ENCODE measurements at regions not wholly inside any gene's neighbourhood (a gene's known extent, or its start where the extent isn't known, plus 50 kb on each side); places are given as distances from the start of the nearest gene placed in this dataset.

GRCh38 chr16:64853551-64853950, 268.3 kb downstream of the CDH11 start:
- TF ChIP-seq TAF1 (IDR thresholded peaks at IDR 0.05; ENCODE audit: low read depth) (no peak), FOXM1 (IDR thresholded peaks at IDR 0.05; ENCODE audit: borderline replicate concordance, low read depth) (no peak), MAX (IDR thresholded peaks at IDR 0.05) (no peak)

GRCh38 chr16:64846966-64847365, 274.9 kb downstream of the CDH11 start:
- TF ChIP-seq CEBPB (IDR thresholded peaks at IDR 0.05) (no peak), REST (IDR thresholded peaks at IDR 0.05; ENCODE audit: low read depth) (no peak), EGR1 (IDR thresholded peaks at IDR 0.05) (no peak), CREB1 (IDR thresholded peaks at IDR 0.05; ENCODE audit: low read depth) (no peak), NFIC (IDR thresholded peaks at IDR 0.05) (no peak), MAX (IDR thresholded peaks at IDR 0.05) (no peak), USF1 (IDR thresholded peaks at IDR 0.05) (no peak), TEAD4 (IDR thresholded peaks at IDR 0.05) (no peak), FOXM1 (IDR thresholded peaks at IDR 0.05; ENCODE audit: borderline replicate concordance, low read depth) (no peak), YY1 (IDR thresholded peaks at IDR 0.05; ENCODE audit: low read depth) (no peak), TCF12 (IDR thresholded peaks at IDR 0.05; ENCODE audit: low read depth) (no peak), TAF1 (IDR thresholded peaks at IDR 0.05; ENCODE audit: low read depth) (no peak), EP300 (IDR thresholded peaks at IDR 0.05; ENCODE audit: borderline replicate concordance) (no peak), RAD21 (IDR thresholded peaks at IDR 0.05; ENCODE audit: low read depth) (no peak), ZBTB7A (IDR thresholded peaks at IDR 0.05; ENCODE audit: low read depth) (no peak)

GRCh38 chr16:64845071-64845470, 276.8 kb downstream of the CDH11 start:
- TF ChIP-seq REST (IDR thresholded peaks at IDR 0.05; ENCODE audit: low read depth) (no peak), TAF1 (IDR thresholded peaks at IDR 0.05; ENCODE audit: low read depth) (no peak), ZBTB7A (IDR thresholded peaks at IDR 0.05; ENCODE audit: low read depth) (no peak), MAX (IDR thresholded peaks at IDR 0.05) (no peak), TCF12 (IDR thresholded peaks at IDR 0.05; ENCODE audit: low read depth) (no peak), FOXM1 (IDR thresholded peaks at IDR 0.05; ENCODE audit: borderline replicate concordance, low read depth) (no peak), EP300 (IDR thresholded peaks at IDR 0.05; ENCODE audit: borderline replicate concordance) (no peak), CEBPB (IDR thresholded peaks at IDR 0.05) (no peak), EGR1 (IDR thresholded peaks at IDR 0.05) (no peak), USF1 (IDR thresholded peaks at IDR 0.05) (no peak), YY1 (IDR thresholded peaks at IDR 0.05; ENCODE audit: low read depth) (no peak), NFIC (IDR thresholded peaks at IDR 0.05) (no peak), RAD21 (IDR thresholded peaks at IDR 0.05; ENCODE audit: low read depth) (no peak), TEAD4 (IDR thresholded peaks at IDR 0.05) (no peak), CREB1 (IDR thresholded peaks at IDR 0.05; ENCODE audit: low read depth) (no peak)

- no peak for TF ChIP-seq TAF1 (IDR thresholded peaks at IDR 0.05; ENCODE audit: low read depth)
- no peak for TF ChIP-seq TEAD4 (IDR thresholded peaks at IDR 0.05)
- no peak for TF ChIP-seq CEBPB (IDR thresholded peaks at IDR 0.05)
- TF ChIP-seq USF1 (IDR thresholded peaks at IDR 0.05) = no peak
- TF ChIP-seq EP300 (IDR thresholded peaks at IDR 0.05; ENCODE audit: borderline replicate concordance) = no peak
- no peak for TF ChIP-seq TCF12 (IDR thresholded peaks at IDR 0.05; ENCODE audit: low read depth)
- no peak for TF ChIP-seq YY1 (IDR thresholded peaks at IDR 0.05; ENCODE audit: low read depth)
- TF ChIP-seq FOXM1 (IDR thresholded peaks at IDR 0.05; ENCODE audit: borderline replicate concordance, low read depth) = no peak
- no peak for TF ChIP-seq MAX (IDR thresholded peaks at IDR 0.05)
- TF ChIP-seq EGR1 (IDR thresholded peaks at IDR 0.05) = no peak
- TF ChIP-seq ZBTB7A (IDR thresholded peaks at IDR 0.05; ENCODE audit: low read depth) = no peak
- TF ChIP-seq NFIC (IDR thresholded peaks at IDR 0.05) = no peak
- TF ChIP-seq REST (IDR thresholded peaks at IDR 0.05; ENCODE audit: low read depth) = no peak
- no peak for TF ChIP-seq CREB1 (IDR thresholded peaks at IDR 0.05; ENCODE audit: low read depth)
- TF ChIP-seq RAD21 (IDR thresholded peaks at IDR 0.05; ENCODE audit: low read depth) = no peak
These were observed 280.4 kb downstream of the CDH11 start for GRCh38 chr16:64841482-64841881.
